KOPT-K1 (cell line): ENCODE measurements at regions not wholly inside any gene's neighbourhood (a gene's known extent, or its start where the extent isn't known, plus 50 kb on each side); places are given as distances from the start of the nearest gene placed in this dataset.

Experiments
- H3K27ac ChIP-seq: fragments of 200-600 bp; sonication (generic); 2 replicates; pipeline ENCODE4 v1.5.1; 2016; ENCODE audit warnings: antibody characterized with exemption, mild to moderate bottlenecking, low read depth, low read length; ENCODE audit not compliant: poor library complexity, severe bottlenecking
- H3K36me3 ChIP-seq: fragments of 200-600 bp; sonication (generic); 2 replicates; pipeline ENCODE4 v1.5.1; 2017; ENCODE audit warnings: antibody characterized with exemption, mild to moderate bottlenecking, low read length, moderate library complexity; ENCODE audit not compliant: insufficient read depth
- H3K9me3 ChIP-seq: fragments of 200-600 bp; sonication (generic); 2 replicates; pipeline ENCODE4 v1.5.1; 2017; ENCODE audit warnings: antibody characterized with exemption, low read length, mild to moderate bottlenecking; ENCODE audit not compliant: insufficient read depth, poor library complexity, severe bottlenecking

DNA sequence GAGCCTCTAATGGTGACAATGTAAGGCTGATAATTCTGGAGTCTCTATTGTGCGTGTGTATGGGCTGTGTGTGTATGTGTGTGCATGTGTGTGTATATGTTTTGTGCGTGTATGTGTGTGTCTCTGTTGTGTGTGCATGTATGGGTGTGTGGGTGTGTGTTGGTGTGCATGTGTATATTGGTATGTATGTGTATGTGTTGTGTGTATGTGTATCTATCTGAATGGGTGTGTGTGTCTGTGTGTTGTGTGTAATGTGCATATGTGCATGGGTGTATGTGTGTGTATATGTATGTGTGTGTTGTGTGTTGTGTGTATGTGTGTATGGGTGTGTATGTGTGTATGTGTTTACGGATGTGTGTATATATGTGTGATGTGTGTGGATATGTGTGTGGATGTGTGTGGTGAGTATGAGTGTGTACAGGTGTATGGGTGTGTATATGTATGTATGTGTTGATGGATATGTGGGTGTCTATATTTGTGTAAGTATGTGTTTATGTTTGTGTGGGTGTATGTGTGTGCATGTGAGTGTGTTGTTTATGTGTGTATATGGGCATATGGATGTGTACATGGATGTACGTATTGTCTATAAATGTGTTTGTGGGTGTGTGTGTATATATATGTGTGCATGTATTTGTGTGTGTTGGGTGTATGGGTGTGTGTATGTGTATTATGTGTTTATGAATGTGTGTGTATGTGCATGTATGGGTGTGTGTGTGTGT lies 366.7 kb downstream of the UQCRFS1 start:
- Histone ChIP-seq H3K27ac (no peak overlapping the region), H3K9me3 (no peaks in the 10 kb centered on the region), H3K36me3 (no peaks in the 10 kb centered on the region)

DNA sequence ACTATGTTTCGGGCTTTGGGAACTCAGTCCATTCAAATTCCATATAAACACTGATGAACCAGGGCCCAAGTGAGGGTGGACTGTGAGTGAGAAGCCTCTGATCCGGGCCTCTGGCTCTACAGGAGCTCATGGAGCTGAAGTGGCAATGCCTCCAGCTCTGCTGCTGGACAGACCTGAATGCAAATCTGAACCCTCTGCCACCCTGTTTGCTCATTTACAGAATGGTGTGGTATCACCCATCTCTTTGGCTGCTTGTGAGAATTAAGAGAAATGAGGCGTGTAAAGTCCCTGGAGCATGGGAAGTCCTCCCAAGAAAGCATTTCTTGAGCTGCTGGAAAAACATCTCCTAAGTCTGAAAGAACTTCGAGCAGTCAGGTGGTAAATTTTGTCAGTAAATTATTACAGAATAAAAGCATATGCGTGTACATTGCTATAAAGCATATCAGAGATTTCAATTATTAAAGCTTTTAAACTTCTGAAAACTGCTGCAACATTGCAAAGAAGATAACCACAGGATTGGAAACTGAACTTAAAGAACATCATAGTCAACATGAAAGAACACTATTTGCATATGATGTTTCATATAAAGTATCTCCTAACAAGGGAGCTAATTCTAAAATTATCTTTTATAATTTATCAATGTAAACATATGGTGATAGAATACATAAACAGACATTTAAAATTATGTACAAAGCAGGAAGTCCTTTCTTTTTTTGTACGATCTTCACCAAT lies 369.0 kb downstream of the UQCRFS1 start:
- no peaks in the 10 kb centered on the region for H3K9me3 ChIP-seq
- no peak overlapping the region for H3K27ac ChIP-seq
- H3K36me3 ChIP-seq, result no peaks in the 10 kb centered on the region

DNA sequence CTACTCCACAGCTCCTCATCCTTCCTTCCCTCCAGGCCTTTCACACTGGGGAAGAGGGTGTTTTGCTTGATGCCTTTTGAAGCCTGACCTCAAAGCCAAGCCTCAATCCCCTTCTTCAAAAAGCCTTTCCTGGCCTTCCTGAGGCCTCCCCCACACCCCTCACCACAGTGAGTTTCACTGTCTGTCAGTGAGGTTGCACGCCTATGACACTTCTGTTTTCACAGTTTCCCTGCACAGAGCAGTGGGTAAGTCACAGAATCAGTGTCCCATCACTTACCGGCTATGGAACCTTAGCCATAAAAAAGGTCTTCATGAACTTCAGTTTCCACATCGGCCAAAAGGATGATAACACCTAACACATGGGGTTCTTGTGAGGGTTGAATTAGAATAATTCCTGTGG lies 371.4 kb downstream of the UQCRFS1 start:
- H3K36me3 ChIP-seq, result no peaks in the 10 kb centered on the region
- H3K9me3 ChIP-seq, result no peaks in the 10 kb centered on the region
- H3K27ac ChIP-seq, result no peak overlapping the region

DNA sequence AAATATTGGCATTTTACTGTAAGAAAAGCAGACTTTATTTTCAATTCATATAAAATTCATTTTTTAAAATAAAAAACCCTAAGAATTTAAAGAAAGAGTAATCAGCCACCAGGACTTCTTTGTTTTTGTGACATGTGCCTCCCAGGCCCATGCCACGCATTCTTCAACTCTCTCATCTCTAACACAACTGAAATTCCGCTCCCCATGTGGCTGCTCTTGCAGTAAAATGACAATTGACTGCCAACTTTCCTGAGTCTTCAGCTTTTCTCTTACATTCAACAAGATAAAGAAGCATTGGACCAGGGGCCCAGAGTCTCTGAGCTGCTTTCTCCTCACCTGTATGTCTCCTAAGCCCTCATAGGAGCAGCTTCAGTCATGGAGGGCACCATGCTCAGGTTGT lies 372.1 kb downstream of the UQCRFS1 start:
- Histone ChIP-seq H3K36me3 (no peaks in the 10 kb centered on the region), H3K9me3 (no peaks in the 10 kb centered on the region), H3K27ac (no peak overlapping the region)

DNA sequence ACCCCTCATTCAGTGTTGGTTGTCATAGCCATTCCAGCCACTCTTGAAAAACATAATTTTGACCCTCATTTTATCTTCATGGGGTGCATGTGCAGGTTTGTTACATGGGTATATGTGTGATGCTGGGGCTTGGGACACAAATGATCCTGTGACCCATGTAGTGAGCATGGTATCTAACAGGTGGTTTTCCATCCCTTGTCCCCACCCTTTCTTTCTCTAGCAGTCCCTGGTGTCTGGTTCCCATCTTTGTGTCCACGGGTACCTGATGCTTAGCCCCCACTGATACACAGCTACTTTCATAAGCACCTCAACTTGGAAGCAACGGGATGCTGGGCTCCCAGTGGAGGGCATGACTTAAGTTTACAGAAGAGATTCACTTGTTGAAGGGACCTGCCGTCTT lies 373.5 kb downstream of the UQCRFS1 start:
- Histone ChIP-seq H3K27ac (no peak overlapping the region), H3K9me3 (no peaks in the 10 kb centered on the region), H3K36me3 (no peaks in the 10 kb centered on the region)

DNA sequence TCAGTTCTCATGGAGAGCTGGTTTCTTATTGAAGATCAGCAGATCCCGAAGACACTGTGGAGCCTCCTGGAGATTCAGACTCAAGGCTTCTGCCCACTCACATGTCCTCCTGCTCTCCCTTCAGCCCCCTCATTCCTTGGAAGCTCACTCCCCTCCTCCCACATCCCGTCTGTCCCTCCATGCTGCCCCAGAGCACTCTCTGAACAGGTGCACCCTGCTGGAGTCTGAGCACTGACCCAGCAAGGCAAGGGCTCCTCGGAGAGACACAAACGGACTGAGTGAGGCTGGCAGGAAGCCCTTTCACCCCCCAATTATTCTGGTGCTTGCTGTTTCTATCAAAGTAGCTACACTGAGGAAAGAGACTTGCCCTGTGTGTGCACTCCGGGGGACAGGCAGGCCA lies 374.0 kb downstream of the UQCRFS1 start:
- no peak overlapping the region for H3K27ac ChIP-seq
- no peaks in the 10 kb centered on the region for H3K36me3 ChIP-seq

DNA sequence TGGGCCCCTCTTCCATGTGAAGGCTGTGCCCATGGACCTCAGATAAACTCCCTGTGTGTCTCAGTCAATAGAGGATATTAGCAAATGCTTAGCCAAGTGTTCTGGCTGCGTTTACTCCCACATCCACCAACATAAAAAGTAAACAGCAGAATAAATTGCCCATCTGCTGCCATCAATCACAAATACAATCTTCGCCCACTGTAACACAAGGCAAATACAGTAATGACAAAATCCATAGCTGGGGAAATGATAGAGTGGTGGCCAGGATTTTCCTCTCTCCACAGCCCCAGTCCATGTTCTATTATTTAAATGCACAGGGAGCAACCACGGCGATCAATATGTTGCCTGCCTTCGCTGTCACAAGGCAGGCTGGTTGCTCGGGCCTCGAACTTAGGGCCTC lies 376.5 kb downstream of the UQCRFS1 start:
- Histone ChIP-seq H3K27ac (no peak overlapping the region), H3K36me3 (no peaks in the 10 kb centered on the region), H3K9me3 (no peaks in the 10 kb centered on the region)

More for the DNA sequence above, 374.0 kb downstream of the UQCRFS1 start:
- H3K9me3 ChIP-seq, result no peaks in the 10 kb centered on the region

DNA sequence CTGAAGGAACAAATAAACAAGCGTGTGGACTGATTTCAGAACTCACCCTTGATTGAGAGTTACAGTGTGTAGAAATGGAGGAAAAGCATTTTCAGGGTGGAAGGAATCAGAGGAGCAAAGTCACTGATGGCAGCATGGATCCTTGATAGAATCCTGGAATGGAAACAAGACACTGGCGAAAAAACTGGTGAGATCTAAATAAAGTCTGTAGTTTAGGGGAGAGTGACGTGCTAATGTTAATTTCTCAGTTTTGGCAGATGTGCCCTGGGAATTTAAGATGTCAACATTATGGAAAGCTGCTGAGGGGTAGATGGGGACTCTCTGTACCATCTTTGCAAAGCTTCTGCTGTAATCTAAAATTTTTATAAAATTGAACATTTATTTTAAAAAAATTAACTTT lies 378.0 kb downstream of the UQCRFS1 start:
- Histone ChIP-seq H3K27ac (no peak overlapping the region), H3K36me3 (no peaks in the 10 kb centered on the region), H3K9me3 (no peaks in the 10 kb centered on the region)

DNA sequence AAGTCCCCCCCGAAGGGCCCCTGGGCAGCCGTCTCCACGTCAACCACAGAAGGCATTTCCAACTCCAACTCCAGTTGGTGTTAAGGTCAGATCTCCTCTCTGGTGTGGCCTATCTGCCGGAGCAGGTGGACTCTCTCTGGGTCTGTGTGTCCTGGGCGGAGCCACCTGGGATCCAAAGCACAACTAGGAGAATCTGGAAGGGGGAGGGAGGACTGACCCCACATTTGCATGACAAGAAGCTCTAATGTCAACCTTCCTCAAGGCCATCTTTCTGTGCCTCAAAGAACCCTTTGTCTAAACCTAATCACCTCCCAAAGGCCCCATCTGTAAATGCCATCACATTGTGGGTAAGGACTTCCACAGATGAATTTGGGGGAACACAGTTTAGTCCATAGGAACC lies 381.5 kb downstream of the UQCRFS1 start:
- Histone ChIP-seq H3K9me3 (no peaks in the 10 kb centered on the region), H3K27ac (no peak overlapping the region), H3K36me3 (no peaks in the 10 kb centered on the region)

DNA sequence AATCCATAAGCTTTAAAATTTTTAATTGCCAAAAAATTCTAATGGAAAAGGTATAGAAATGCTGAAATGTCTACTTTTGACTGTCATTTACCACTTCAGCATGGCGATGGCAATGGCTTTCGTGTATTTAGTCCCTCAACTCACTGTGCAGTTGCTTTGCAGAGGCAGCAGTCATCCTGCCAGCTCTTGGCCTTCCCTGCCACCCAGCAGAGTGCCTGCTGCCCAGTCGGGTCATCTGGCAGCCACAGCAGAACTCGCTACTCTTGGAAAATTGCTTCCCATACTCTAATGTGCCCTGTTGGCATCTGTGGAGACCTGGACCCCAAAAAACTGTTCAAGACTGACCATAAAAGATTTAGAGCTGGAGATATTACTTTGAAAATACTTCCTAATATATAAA lies 383.2 kb downstream of the UQCRFS1 start:
- Histone ChIP-seq H3K36me3 (no peaks in the 10 kb centered on the region), H3K9me3 (no peaks in the 10 kb centered on the region), H3K27ac (no peak overlapping the region)

DNA sequence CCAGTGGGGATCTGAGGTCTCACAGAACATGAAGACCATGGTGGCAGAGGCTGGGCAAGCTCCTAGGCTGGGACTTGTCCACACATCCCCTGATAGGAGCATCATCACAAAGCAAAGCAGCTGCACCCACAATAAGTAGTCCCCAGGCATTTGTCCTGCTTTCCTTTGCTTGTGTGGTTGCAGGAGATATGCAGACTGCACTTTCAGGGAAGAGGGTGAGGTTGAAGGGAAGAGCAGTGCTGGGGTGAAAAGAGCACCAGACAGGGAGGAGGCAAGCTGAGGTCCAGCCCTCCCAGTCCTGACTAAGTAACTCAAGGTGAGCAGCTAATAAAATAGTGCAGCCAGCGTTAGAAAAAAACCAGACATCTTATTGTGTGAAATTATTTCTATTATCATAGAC lies 383.6 kb downstream of the UQCRFS1 start:
- Histone ChIP-seq H3K9me3 (no peaks in the 10 kb centered on the region), H3K36me3 (no peaks in the 10 kb centered on the region), H3K27ac (no peak overlapping the region)

DNA sequence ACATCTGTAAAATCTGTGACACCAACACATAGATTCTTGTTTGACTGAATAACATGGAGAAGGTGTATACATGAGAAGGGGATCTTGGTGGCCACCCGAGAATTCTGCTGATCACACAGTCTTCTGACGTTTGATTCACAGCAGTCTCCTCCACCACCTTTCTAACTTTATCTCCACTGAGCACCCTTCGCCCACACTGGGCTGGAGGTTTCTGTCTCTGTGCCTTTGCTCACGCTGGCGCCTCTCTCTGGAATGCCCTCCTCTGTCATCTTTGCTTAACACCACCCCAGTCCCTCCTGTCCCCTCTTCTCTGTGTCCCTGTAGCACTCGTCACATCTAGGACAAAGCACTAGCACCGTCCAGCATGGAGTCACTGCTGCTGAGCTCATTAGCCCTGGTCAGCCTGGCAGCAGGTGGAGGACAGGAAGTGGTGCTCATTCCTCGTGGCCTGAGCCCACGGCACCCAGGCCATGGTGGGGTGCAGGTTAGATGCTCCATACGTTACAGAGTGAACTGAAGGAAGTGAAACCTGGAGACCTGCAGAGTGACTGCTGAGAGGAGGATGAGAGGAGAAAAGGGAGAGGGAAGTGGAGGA lies 384.6 kb downstream of the UQCRFS1 start:
- no peaks in the 10 kb centered on the region for H3K9me3 ChIP-seq
- no peak overlapping the region for H3K27ac ChIP-seq
- no peaks in the 10 kb centered on the region for H3K36me3 ChIP-seq

DNA sequence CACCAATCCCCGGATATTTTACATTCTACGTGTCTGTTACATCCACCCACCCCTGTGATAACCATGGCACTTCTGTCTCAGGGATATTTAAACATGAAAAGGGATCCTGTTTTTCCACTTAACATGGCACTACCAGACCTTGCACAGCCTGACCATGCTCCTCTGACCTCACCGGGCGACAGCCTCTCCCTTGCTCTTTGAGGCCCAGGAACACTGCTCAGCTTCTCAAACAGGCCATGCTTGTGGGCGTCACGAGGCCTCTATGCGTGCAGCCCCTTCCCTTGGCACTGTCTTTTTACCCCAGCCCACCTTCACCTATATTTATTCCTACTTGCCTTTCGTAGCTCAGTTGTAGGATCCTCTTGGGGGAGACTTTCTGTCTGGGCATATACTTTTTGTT lies 385.6 kb downstream of the UQCRFS1 start:
- Histone ChIP-seq H3K27ac (no peak overlapping the region), H3K36me3 (no peaks in the 10 kb centered on the region), H3K9me3 (no peaks in the 10 kb centered on the region)

DNA sequence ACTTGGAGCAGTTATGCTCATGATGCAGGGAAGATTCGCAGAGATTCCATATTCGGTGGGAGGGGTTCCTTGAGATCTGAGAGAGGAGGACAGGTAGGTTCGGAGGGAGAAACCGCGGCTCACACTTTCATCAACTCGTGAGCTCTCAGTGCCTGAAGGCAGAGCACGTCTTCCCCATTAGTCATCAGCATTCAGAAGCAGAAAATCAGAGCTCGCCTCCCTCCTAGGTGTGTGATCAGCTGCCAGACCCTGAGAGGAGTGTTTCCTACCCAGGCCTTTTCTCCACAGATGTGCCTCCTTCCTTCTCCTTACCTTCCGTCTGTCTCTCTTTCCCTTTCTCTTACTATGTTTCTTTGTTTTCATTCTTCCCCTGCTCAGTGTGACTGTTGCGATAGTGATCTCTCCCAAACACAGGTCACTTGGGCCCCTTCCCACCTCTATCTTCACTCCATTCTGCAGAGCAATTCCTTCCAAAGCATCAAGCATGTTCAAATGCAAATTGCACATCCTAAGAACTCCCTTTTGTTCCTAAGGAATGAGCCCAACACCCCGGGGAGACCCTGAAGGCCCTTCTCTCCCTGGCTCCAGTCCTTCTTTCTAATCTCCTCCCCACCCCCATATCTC lies 389.5 kb downstream of the UQCRFS1 start:
- Histone ChIP-seq H3K36me3 (no peaks in the 10 kb centered on the region), H3K27ac (no peak overlapping the region), H3K9me3 (no peaks in the 10 kb centered on the region)

DNA sequence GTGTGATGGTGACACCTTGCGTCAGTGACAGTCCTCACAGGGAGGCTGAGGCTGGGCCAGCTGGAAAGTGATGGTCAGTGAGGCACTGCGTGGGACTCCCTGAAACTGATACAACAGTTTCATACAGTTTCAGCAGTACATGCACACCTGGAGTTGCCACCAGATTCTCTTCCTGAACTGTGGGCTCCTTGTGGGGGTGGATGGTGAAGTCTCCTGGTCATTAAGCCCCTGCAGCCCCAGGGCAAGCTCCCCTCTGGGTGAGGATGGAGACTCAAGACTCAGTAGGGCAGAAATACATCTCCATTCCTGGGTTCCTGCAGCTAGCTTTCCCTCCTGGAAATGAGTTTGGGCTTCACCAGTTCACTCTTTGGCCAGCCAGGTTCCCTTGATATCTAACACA lies 392.7 kb downstream of the UQCRFS1 start:
- H3K9me3 ChIP-seq, result no peaks in the 10 kb centered on the region
- H3K36me3 ChIP-seq, result no peaks in the 10 kb centered on the region
- no peak overlapping the region for H3K27ac ChIP-seq
